ENCODE measurements at regions not wholly inside any gene's neighbourhood (a gene's known extent, or its start where the extent isn't known, plus 50 kb on each side); places are given as distances from the start of the nearest gene placed in this dataset.

GRCh38 chr5:88952344-88952743 lies 69.4 kb upstream of the MEF2C start:
- Histone ChIP-seq H2AK5ac (ENCODE audit: low read depth, low read length) (no peak overlapping the region), H3K23me2 (ENCODE audit: low read depth, low read length) (no peaks in the 10 kb centered on the region), H2BK5ac (ENCODE audit: low read depth, low read length) (no peak overlapping the region), H3K9me3 (ENCODE audit: insufficient read depth in 2 of 2, low read depth in 1 of 2, low read length in 1 of 2) (no peaks in the 10 kb centered on the region), H3K79me2 (ENCODE audit: control insufficient read depth in 1 of 2, insufficient read depth in 2 of 2, low read length in 2 of 2) (no peaks in the 10 kb centered on the region), H2AFZ (ENCODE audit: low read length) (no peak overlapping the region), H2BK120ac (replicated peaks; ENCODE audit: low read depth, low read length) (no peak overlapping the region), H3K27ac (ENCODE audit: low read depth, low read length) (no peak overlapping the region), H4K91ac (replicated peaks; ENCODE audit: insufficient read length, low read length) (no peak overlapping the region), H4K8ac (ENCODE audit: extremely low read depth, insufficient read depth, low read length) (no peak overlapping the region), H3K36me3 (ENCODE audit: control insufficient read depth in 2 of 4, insufficient read depth in 4 of 4, low read length in 3 of 4) (no peaks in the 10 kb centered on the region), H2BK12ac (ENCODE audit: low read depth, low read length) (no peak overlapping the region), H3K18ac (ENCODE audit: extremely low read depth, low read length) (no peak overlapping the region), H3K4ac (replicated peaks; ENCODE audit: insufficient read length, low read depth, low read length) (no peak overlapping the region), H3K4me1 (replicated peaks in 1 of 4; ENCODE audit: control insufficient read depth in 3 of 4, insufficient read depth in 4 of 4, low read length in 3 of 4) (peaks cover 2 to 16% (median 9%) of the 10 kb centered on the region in 4 experiments; a peak in 5 of 7 replicates), H3K23ac (ENCODE audit: insufficient read length) (no peak overlapping the region), H3K14ac (ENCODE audit: insufficient read length) (no peak overlapping the region), H3K4me2 (ENCODE audit: insufficient read depth in 1 of 2, low read depth in 2 of 2, low read length in 2 of 2) (no peak overlapping the region), H2BK20ac (ENCODE audit: low read length) (no peak overlapping the region), H3K56ac (replicated peaks; ENCODE audit: insufficient read length, low read depth, low read length) (no peak overlapping the region), H2BK15ac (ENCODE audit: low read length) (no peak overlapping the region), H3K27me3 (replicated peaks in 1 of 4; ENCODE audit: control insufficient read depth in 3 of 4, extremely low read depth in 1 of 4, insufficient read depth in 3 of 4, low read length in 3 of 4) (no peaks in the 10 kb centered on the region), H3K79me1 (ENCODE audit: low read depth, low read length) (no peaks in the 10 kb centered on the region), H3K9ac (replicated peaks in 1 of 4; ENCODE audit: extremely low read depth in 1 of 4, low read depth in 3 of 4, low read length in 3 of 4) (no peak overlapping the region), H4K5ac (ENCODE audit: insufficient read length, low read depth, low read length) (no peak overlapping the region), H3K4me3 (ENCODE audit: extremely low read depth in 1 of 4, insufficient read depth in 2 of 4, low read depth in 3 of 4, low read length in 4 of 4) (no peak overlapping the region), H4K20me1 (replicated peaks in 1 of 2; ENCODE audit: control insufficient read depth in 1 of 2, insufficient read depth in 2 of 2, low read length in 2 of 2) (no peaks in the 10 kb centered on the region)
- 89% methylated on average over 2 of the region's 2 CpGs; no CpG with 5 or more reads in 1 of the 2 experiments for WGBS, 2 experiments (ENCODE audit: extremely low coverage in 1 of 2, insufficient coverage in 1 of 2, insufficient read length in 1 of 2, insufficient replicate concordance in 2 of 2, low coverage in 1 of 2, low lambda C conversion rate in 2 of 2, missing lambda C conversion rate in 1 of 2)
- CTCF ChIA-PET (ENCODE audit: partially characterized antibody), result interaction anchor here (1.5 kb wide), 1 partner anchor 225 kb away, joined by 3 read pairs; no protein-coding TSS in a partner anchor
- POLR2A ChIA-PET (ENCODE audit: partially characterized antibody), result interaction anchor here (0.7 kb wide), 1 partner anchor 63 kb away, joined by 3 read pairs; no protein-coding TSS in a partner anchor
- FAIRE-seq (no peak), DNase-seq (ENCODE audit: low read depth in 1 of 2, low spot score in 2 of 2) (no peak)
- TF ChIP-seq ATF3 (IDR thresholded peaks at IDR 0.05; ENCODE audit: insufficient read depth, low read depth, low read length), result no peak
- no peak for TF ChIP-seq TAF7 (optimal IDR thresholded peaks at IDR 0.05; ENCODE audit: borderline replicate concordance, low read depth, low read length)
- TF ChIP-seq BCL11A (IDR thresholded peaks at IDR 0.05; ENCODE audit: low read depth in 2 of 2, low read length in 2 of 2), result no peak
- no peak for TF ChIP-seq BRCA1 (IDR thresholded peaks at IDR 0.05; ENCODE audit: low read depth, low read length)
- no peak for TF ChIP-seq TEAD4 (IDR thresholded peaks at IDR 0.05; ENCODE audit: low read depth, low read length)
- no peak for TF ChIP-seq CTBP2 (IDR thresholded peaks at IDR 0.05; ENCODE audit: borderline replicate concordance, insufficient read depth, insufficient read length, low read length)
- TF ChIP-seq CREB1 (IDR thresholded peaks at IDR 0.05), result no peak
- TF ChIP-seq SP4 (IDR thresholded peaks at IDR 0.05; ENCODE audit: low read length), result no peak
- no peak for TF ChIP-seq CHD2 (IDR thresholded peaks at IDR 0.05; ENCODE audit: low read length)
- no peak for TF ChIP-seq NRF1 (IDR thresholded peaks at IDR 0.05; ENCODE audit: low read depth, low read length)
- no peak for TF ChIP-seq JUN (IDR thresholded peaks at IDR 0.05; ENCODE audit: low read depth, low read length)
- TF ChIP-seq ATF2 (IDR thresholded peaks at IDR 0.05; ENCODE audit: low read length), result no peak
- TF ChIP-seq CBX8 (IDR thresholded peaks at IDR 0.05; ENCODE audit: borderline replicate concordance, low read depth, low read length), result no peak
